ENCODE measurements at regions not wholly inside any gene's neighbourhood (a gene's known extent, or its start where the extent isn't known, plus 50 kb on each side); places are given as distances from the start of the nearest gene placed in this dataset.
"Not testable (repeated sequence)": the region's sequence is repeated elsewhere in the genome, so short reads cannot be mapped to it uniquely, and the experiment has no call there.

- not testable (repeated sequence) for DNase-seq (ENCODE audit: low read depth)
Measured at GRCh38 chr2:63739180-63739579, 102.5 kb upstream of the UGP2 start.

GRCh38 chr2:63740020-63740419 is 101.7 kb upstream of the UGP2 start:
- no peak for DNase-seq (ENCODE audit: low read depth)

- no peak for DNase-seq (ENCODE audit: low read depth)
Measured at GRCh38 chr2:63740943-63741342, 100.8 kb upstream of the UGP2 start.

GRCh38 chr2:63741884-63742579 is 99.7 kb upstream of the UGP2 start:
- no peak for DNase-seq (ENCODE audit: low read depth)

- no peak for DNase-seq (ENCODE audit: low read depth)
Measured at GRCh38 chr2:63742580-63742976, 99.1 kb upstream of the UGP2 start.

GRCh38 chr2:63743170-63743981 is 98.3 kb upstream of the UGP2 start:
- no peak for DNase-seq (ENCODE audit: low read depth)

- no peak for DNase-seq (ENCODE audit: low read depth)
Measured at GRCh38 chr2:63743982-63744966, 97.4 kb upstream of the UGP2 start.

GRCh38 chr2:63746548-63746947 is 95.1 kb upstream of the UGP2 start:
- not testable (repeated sequence) for DNase-seq (ENCODE audit: low read depth)

GRCh38 chr2:63751901-63752300 is 89.8 kb upstream of the UGP2 start:
- DNase-seq (ENCODE audit: low read depth): no peak

GRCh38 chr2:63755216-63755615 is 86.5 kb upstream of the UGP2 start:
- no peak for DNase-seq (ENCODE audit: low read depth)

- DNase-seq (ENCODE audit: low read depth): no peak
Measured at GRCh38 chr2:63755965-63756364, 85.7 kb upstream of the UGP2 start.

- DNase-seq (ENCODE audit: low read depth): no peak
Measured at GRCh38 chr2:63763391-63763941, 78.2 kb upstream of the UGP2 start.

- no peak for DNase-seq (ENCODE audit: low read depth)
Measured at GRCh38 chr2:63764630-63765029, 77.1 kb upstream of the UGP2 start.

GRCh38 chr2:63765117-63765516 is 76.6 kb upstream of the UGP2 start:
- DNase-seq (ENCODE audit: low read depth): no peak

GRCh38 chr2:63767307-63767706 is 74.4 kb upstream of the UGP2 start:
- no peak for DNase-seq (ENCODE audit: low read depth)

- no peak for DNase-seq (ENCODE audit: low read depth)
Measured at GRCh38 chr2:63768051-63768450, 73.6 kb upstream of the UGP2 start.

- no peak for DNase-seq (ENCODE audit: low read depth)
Measured at GRCh38 chr2:63769915-63770314, 71.8 kb upstream of the UGP2 start.

- no peak for DNase-seq (ENCODE audit: low read depth)
Measured at GRCh38 chr2:63772061-63772460, 69.6 kb upstream of the UGP2 start.

- no peak for DNase-seq (ENCODE audit: low read depth)
Measured at GRCh38 chr2:63775191-63775590, 66.5 kb upstream of the UGP2 start.

- DNase-seq (ENCODE audit: low read depth): no peak
Measured at GRCh38 chr2:63776382-63776781, 65.3 kb upstream of the UGP2 start.

GRCh38 chr2:63777816-63778215 is 63.9 kb upstream of the UGP2 start:
- DNase-seq (ENCODE audit: low read depth): no peak

GRCh38 chr2:63778391-63778790 is 63.3 kb upstream of the UGP2 start:
- DNase-seq (ENCODE audit: low read depth): no peak

All from non-pigmented ciliary epithelial cell (primary cell).